ENCODE measurements at regions not wholly inside any gene's neighbourhood (a gene's known extent, or its start where the extent isn't known, plus 50 kb on each side); places are given as distances from the start of the nearest gene placed in this dataset.
A peak's percentile ranks its signal among the peaks of the same experiment; 100 is the strongest.
"Not testable (repeated sequence)": the region's sequence is repeated elsewhere in the genome, so short reads cannot be mapped to it uniquely, and the experiment has no call there.

DNA sequence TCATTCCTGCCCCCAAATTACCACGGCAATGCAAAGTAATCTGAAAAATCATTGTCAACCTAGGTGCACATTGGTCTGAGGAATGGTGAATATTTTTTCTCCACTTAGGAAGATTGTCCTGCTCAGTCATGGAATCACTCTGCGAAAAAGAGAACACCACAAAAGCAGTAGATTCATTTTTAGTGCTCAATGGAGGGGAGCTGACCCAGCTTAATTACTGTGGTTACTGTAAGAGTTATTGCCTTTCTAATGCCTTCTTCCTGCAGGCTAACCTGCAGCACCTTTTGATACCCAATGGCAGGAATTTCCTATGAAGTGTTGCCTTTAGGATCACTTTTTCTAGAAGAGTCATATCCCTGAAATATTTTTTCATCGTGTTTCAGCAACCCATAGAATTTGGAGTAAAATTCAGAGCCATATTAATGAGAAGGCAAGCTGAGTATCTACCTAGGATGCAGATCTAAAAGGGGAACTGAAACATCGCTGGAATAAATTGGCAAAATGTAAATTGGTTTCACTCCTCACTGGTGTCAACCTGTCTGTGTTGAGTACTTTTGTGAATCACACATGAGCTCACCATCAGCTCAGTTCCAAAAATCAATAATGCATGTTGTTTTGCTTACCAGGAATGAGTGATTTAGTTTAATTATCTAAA is 464.5 kb downstream of the CSNK1G3 start:
- DNase-seq: no peak

DNA sequence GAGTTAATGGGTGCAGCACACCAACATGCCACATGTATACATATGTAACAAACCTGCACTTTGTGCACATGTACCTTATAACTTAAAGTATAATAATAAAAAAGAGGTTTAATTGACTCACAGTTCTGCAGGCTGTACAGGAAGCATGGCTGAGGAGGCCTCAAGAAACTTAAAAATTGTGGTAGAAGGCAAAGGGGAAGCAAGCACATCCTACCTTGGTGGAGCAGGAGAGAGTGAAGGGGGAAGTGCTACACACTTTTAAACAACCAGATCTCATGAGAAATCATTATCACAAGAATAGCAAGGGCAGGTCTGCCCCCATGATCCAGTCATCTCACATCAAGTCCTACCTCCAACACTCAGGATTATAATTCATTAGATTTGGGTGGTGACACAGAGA is 463.5 kb downstream of the CSNK1G3 start:
- DNase-seq: not testable (repeated sequence)

DNA sequence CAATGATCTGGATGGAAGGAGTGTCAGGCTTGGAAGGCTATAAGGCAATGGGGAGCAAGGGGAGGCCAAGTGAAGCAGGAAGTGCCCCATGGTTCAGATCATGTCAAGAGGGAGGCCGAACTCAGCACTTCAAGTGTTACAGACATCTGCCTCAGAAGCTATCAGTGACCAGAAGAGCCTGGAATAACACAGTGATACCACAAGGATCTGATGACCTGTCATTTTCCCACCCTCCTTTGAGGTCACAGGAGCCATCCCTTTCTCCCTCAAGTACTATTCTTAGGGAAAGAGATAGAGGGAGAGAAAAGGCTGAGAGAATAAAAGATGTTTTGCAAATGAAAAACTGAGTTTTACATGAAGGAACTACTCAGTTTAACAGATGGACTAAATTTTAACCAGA is 454.8 kb downstream of the CSNK1G3 start:
- no peak for DNase-seq

DNA sequence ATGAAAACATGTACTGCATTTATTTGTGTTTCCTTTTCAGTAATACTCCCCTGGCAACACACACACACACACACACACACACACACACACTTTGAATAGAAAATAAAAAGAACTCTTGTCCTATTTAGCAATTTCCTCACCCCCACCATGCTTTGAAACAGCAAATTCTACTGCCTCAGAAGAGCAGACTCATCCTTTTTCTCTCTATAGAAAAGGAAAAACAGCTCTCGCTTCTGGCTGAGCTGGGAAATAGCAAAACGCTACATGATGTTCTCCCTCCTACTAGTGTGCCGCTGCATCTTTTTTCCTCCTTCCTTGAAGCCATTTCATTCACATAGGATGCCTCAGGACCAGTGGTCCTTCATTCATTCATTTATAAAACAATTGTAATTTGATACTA is 453.6 kb downstream of the CSNK1G3 start:
- peak; percentile 8 for DNase-seq

DNA sequence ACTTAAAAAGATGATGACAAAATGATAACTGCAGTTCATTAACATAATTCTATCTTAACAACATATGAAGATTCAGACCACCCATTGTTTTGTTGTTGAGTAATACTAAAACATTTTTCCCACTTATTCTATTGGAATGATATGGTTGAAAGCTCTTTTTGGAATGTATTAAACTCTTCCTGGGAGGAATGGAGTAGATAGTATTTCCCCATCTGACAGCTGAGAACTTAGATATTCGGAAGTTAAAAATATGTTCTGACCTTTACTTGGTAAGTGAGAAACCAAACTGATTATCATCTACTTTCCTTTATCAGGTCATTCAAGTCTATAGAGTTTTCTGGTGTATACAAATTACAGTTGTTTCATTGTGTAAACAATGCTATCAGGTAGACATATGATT is 452.9 kb downstream of the CSNK1G3 start:
- DNase-seq: peak; percentile 84

DNA sequence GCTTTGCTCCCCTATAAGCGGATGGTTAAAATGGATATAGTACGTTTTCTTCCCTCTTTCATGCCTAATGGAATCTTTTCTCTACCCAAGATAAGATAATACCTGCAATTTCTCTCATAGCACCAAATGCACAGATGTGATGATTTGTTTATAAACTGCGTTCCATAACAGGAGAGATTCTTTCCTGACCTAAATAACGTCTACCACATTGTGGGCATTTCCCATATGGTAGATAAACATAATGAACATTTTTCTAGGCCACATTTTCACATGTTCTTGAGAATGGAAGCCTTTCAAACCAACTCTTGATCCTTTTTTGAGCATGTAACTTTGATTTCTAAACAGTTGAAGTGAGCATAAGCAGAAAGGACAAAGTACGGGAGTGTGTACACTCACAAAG is 448.5 kb downstream of the CSNK1G3 start:
- DNase-seq: no peak

DNA sequence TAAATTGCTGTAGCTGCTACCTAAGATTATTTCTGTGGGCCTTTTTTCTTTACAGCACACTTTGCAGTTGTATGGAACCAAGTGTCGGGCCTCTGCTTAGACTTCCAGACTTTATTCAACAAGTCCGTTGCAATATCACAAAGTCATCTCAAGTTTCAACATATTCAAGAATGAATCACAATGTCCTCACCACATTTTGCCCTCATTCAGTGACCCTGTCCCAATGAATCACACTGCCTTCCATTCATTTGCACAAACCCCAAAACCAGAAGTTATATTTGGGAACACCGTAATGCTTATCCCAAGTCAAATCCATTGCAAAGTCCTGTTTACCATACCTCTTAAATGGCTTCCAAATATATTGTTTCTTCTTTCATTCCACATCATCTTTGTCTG is 439.6 kb downstream of the CSNK1G3 start:
- peak; percentile 96 for DNase-seq

DNA sequence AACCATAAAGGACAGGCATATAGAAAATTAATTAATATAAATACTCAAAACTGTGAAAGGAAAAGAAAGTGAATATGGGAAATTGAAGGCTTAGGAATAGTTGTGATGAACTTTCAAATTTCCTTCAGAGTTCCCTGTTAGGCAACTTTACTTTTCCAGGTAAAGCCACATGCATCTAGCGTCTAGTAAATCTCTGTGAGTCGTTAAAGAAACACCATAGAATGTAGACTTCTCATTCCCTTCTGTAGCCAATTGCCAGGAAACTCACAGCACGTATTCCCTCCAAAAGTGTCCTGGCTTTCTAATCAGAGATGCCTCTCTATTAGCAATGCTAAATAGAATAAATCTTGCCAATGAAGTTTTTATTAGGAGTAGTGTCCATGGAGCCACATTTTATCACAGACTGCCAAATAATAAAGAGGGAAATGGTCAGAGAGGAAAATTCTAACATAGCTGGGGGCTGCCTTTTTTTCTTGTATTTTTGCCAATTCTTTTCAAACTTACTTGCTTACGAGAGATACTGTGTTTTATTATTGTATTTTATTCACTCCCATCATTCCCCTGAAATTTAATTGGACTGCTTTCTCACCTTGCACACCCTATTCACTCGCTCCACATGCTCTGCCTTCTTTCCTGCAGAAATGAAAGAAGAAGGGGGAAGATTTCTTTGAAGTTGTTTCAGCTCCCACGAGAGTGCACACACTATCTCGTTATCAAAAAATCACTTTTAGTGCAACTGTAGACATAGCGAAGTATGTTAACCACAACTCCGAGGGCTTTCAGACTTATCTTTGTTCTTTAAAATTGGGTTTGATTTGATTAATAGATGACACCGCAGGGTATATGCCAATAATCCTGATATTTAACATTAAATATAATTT is 439.0 kb downstream of the CSNK1G3 start:
- peak; percentile 36 for DNase-seq

DNA sequence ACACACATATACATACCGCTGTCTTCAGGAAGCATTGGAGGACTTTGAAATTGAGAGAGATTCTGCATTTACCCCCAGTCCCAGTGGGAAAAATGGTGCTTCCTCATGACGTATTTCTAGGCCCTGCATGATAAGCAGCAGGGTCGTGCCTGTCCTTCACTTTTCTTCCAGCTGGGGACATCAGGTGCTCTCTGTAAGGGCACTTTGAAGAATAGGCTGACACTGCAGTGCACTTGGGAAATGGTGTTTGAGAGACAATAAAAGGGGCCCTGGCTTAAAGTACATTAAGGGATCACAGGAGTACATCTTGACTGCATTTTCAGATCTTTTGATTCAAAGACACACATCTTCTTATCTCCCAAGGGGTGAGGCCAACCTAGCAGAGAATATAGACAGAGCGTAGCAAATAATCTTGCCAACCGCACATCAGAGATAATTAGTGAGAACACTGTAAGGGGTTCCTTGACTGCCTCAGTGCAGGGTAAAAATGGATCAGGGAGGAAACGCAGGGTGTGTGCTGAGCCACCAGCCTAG is 437.9 kb downstream of the CSNK1G3 start:
- DNase-seq: no peak

DNA sequence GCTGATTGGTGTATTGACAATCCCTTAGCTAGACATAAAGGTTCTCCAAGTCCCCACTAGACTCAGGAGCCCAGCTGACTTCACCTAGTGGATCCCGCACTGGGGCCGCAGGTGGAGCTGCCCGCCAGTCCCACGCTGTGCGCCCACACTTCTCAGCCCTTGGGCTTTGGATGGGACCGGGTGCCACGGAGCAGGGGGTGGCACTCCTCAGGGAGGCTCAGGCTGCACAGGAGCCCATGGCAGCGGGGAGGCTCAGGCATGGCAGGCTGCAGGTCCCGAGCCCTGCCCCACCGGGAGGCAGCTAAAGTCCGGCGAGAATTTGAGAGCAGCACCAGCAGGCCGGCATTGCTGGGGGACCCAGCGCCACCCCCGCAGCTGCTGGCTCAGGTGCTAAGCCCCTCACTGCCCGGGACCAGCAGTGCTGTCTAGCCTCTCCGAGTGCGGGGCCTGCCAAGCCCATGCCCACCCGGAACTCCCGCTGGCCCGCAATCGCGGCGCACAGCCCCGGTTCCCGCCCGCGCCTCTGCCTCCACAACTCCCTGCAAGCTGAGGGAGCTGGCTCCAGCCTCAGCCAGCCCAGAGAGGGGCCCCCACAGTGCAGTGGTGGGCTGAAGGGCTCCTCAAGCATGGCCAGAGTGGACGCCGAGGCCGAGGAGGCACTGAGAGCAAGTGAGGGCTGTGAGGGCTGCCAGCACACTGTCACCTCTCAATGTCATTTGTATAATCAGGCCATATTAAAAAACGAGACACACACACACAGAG is 437.2 kb downstream of the CSNK1G3 start:
- DNase-seq: no peak

DNA sequence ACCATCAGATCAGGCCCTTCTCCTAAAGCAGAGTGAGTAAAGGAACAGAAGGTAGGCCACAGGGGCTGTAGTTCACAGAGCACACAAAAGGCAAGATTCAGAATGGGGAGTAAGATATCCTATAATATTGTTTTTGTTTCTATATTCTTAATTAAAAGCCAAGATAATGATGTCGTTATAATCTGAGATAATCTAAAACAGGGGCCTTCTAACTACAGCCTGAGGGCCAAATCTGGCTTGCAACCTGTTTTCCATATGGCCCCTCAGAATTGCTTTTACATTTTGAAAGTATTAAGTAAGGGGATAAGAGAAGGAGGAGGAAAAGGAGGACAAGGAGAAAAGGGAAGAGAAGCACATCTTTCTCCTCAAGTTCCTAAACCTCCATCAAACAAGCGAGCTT is 435.8 kb downstream of the CSNK1G3 start:
- no peak for DNase-seq

DNA sequence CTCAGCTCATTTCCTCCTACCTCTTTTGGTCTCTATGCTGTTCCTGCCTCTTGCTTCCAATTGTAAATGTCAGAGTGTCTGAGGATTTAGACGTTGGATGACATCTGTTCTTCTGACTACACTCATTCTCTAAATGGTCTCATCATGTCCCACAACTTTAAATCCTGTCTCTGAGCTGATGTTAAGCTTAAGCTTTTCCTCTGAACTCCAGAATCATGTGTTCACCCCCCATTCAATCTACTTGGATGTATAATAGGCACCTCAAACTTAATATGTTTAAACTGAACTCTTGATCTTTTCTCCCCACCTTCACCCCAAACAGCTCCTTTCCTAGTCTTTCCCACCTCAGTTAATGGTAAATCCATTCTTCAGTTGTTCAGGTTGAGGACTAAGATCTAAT is 433.6 kb downstream of the CSNK1G3 start:
- DNase-seq: no peak

DNA sequence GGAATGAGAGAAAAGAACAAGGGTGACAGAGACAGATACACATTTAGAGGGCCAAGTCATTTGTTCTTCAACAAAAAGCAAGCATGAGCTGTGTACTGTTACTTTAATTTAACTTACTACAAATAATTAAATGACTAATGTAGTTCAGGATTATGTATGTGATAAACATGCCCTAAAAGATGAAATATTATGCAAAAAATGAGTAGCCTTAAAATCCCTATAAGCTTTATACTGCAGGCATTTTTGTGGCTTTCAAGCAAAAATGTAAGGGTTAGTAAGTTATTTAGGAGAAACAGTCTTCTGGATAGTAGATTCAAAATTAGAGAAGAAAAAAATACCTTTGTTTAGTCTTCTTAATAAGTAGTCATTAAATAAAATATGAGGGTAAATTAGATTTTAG is 431.2 kb downstream of the CSNK1G3 start:
- peak; percentile 52 for DNase-seq

DNA sequence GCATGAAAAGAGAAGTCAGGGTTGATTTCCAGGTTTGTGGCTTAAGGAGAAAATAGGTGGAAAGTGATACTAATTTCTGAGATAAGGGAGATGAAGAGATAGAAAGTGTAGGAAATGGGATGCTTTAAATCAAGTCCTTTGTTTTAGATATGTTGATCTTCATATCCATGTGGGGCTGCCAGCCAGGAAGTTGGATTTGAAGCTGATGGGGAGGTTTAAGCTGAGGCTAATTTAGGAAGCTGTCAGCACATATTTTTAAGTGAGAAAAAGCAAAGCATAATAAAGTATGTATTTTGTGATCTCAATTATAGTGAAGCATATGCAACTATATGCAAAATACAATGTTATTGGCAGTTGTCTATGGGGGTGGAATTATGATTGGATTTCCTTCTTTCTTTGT is 428.4 kb downstream of the CSNK1G3 start:
- no peak for DNase-seq

DNA sequence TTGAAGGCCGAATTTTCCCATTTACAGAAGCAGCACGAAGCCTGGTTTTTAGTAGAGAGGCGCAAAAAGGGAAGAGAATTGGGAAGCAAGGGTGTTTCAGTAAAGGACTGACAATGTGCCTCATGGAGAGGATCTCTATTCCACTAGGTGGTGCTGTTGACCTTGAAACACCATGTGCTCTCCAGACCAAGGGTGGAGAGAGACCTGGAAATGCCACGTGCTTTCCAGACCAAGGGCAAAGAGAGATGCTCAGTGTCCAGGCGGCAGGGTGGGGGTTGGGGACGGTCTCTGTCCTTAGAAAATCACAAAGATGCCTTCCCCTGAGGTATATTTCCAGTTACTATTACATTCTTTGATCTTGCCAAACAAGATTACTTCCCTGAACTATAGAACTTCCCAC is 425.3 kb downstream of the CSNK1G3 start:
- peak; percentile 27 for DNase-seq

DNA sequence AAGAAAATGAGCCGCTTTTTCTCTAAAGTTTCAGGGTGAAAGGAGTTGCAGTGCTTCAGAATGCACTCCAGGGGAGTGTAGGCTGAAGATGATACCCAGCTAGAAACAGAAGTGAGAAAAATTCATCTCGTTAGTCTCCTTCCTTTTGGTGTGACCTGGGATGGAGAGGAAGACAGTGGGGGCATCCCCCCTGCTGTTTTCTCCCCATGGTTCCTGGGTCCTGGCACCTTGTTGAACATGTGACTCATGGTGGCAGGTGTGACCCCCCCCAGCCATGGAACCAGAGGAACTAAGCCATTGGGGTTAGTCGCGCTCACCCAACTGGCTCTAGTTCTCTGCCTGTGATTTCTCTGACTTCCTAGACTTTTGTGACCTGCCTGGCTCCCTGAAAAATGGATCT is 424.6 kb downstream of the CSNK1G3 start:
- DNase-seq: no peak

DNA sequence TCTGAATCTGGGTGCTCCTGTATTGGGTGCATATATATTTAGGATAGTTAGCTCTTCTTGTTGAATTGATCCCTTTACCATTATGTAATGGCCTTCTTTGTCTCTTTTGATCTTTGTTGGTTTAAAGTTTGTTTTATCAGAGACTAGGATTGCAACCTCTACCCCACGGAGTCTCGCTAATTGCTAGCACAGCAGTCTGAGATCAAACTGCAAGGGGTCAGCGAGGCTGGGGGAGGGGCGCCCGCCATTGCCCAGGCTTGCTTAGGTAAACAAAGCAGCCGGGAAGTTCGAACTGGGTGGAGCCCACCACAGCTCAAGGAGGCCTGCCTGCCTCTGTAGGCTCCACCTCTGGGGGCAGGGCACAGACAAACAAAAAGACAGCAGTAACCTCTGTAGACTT is 421.8 kb downstream of the CSNK1G3 start:
- DNase-seq: not testable (repeated sequence)

DNA sequence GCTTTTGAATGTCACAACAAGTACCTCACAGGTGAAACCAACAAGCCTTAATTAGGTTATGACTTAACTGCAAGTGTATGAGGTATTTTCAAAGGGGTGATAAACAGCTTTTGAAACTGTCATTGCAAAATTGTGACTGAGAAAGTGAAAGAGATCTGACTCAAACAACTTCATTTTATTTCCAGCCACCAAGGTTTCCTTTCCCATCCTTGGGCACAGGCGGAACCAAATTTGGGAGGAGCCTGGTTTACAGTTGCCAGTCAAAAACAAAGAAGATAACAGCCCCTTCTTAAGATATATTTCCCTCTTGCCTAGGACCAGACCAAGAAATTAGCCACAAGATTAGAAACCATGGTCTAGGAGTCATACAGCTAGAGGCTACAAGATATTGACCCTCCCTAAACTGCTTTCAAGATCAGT is 417.1 kb downstream of the CSNK1G3 start:
- DNase-seq: no peak

DNA sequence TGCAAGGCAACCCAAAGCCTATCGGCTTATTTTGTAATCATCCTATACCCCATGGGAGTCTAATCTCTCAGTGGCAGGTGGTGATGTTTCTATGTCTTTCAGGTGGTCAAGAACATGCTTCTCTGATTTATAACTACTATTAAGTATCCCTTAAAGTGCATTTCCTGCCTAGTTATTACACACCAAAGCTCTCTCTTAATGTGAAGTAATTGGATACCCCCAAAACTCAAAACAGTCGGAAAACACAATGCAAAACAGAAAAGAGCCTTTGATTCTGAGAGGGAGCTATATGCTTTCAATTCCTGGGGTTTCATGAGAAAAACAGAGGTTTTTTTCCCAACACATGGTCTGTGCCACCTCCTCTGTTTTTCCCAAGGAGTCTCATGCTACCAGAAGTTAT is 416.4 kb downstream of the CSNK1G3 start:
- no peak for DNase-seq

DNA sequence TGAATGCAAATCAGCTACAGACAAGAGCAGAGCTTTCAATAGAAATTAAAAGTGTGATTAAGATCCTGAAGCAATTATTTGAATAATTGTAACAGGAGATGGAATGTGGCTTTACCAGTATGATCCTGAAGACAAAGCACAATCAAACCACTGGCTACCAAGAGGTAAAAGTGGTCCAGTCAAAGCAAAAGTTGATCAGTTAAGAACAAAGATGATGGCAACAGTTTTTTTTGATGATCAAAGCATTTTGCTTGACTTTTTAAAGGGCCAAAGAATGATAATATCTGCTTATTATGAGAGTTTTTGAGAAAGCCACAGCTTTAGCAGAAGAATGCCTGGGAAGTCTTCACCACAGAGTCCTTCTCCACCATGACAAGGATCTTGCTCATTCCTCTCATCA is 409.2 kb downstream of the CSNK1G3 start:
- no peak for DNase-seq

DNA sequence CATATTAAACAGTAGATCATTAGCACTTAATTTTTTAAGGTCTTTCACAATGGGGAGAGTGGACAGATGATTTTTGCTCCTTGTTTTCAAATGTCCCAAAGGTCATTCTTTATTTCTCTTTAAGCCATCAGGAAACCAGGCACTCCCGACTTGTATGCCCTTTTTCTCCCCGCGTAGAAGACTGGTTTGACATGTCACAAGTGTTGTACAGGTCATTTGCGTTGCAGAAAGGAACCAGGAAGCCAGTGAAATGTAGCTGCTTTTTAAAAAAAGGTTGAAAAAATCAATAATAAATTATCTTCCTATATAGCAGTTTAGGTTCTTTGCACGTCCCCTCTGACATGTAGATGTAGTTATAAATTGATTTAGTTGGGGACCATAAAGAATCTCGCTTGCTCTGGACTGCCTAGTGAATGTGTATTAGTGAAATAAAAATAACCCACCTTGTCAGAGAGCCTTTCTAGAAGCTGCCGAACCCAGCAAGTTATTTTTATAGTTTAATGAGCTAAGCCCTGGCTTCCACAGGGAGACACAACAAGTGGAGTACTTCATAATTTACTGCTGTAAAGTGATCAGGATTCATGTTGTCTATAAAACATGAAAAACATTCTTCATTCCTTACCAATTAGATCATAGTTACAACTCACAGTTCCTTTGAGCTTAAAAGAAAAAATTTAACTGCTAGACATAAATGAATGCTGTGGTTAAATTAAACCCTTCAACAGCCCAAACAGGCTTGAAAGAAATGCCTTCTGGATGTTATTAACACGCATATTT is 404.6 kb downstream of the CSNK1G3 start:
- DNase-seq: peak; percentile 96

DNA sequence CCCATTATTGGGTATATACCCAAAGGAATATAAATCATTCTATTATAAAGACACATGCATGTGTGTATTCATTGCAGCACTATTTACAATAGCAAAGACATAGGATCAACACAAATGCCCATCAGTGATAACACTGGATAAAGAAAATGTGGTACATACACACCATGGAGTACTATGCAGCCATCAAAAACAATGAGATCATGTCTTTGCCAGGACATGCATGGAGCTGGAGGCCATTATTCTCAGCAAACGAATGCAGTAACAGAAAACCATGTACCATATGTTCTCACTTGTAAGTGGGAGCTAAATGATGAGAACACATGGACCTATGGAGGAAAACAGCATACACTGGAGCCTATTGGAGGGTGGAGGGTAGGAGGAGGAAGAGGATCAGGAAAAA is 402.4 kb downstream of the CSNK1G3 start:
- DNase-seq: no peak

DNA sequence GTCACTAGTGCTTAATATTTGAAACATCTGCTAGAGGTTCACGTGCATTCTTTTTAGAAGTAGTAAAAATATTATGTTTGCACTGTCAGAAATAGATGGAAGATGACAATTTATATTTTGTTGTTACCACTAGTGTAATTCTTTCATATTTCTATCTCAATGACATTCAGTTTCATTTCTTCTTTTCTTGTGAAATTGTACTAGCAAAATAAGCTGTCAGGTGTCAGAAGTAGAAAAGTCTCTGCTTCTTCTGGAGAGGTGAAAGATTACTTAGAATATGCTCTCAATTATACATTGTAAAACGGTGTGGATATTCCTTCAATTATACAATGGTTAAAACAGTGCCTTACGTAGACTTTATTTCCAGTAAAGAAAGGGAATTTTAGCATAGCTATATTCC is 395.4 kb downstream of the CSNK1G3 start:
- DNase-seq: no peak

Data from fibroblast of skin of right quadriceps (primary cell).